ENCODE measurements at regions not wholly inside any gene's neighbourhood (a gene's known extent, or its start where the extent isn't known, plus 50 kb on each side); places are given as distances from the start of the nearest gene placed in this dataset.

DNA sequence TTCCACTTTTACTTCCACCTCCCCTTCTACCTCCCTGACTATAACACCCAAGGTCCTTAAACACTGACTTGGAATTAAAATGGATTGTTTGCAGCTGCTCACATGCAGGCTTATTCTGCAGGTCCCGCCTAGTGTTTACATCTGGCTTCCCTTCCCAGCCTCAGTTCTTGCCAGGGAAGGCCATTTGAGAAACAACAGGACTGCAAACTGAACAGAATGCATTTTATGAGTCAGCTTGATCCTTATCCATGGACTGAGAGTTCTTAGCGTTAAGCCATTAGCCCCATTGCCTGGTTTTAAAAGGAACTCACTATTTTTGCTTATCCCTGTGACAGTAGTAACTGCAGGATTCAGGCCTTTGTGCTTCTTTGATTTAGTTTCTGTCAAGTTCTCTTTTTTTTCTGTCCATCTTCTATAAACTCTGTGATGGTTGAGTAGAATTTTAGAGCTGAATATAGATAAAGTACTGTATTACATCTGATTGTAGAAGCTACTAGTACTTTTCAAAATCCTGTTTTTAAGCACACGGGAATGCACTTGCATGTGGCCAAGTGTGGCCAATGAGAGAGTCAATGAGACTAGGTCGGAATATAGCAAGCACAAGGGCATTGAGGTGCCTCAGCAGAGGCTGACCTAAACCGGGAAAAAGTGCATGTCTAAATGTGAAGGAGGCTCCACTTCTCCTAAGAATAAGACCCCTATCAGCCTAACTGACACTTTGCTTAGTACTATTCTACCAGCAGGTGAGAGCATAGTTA, 106.4 kb downstream of the TUSC7 start:
- Histone ChIP-seq H3K4me3 (no peak overlapping the region), H3K9me3 (no peaks in the 10 kb centered on the region), H3K27ac (no peak overlapping the region), H3K4me1 (peaks cover 11% of the 10 kb centered on the region), H3K36me3 (no peaks in the 10 kb centered on the region), H3K27me3 (no peaks in the 10 kb centered on the region)
- intact Hi-C loops (cut with DNase I): no loop called here
- no peak for DNase-seq (ENCODE audit: extremely low spot score in 2 of 2)
- TF ChIP-seq POLR2AphosphoS5 (IDR thresholded peaks at IDR 0.05; ENCODE audit: insufficient read depth in 1 of 2, low read depth in 1 of 2) (no peak), POLR2A (IDR thresholded peaks at IDR 0.05) (no peak)
- TF ChIP-seq, protein P1, sequence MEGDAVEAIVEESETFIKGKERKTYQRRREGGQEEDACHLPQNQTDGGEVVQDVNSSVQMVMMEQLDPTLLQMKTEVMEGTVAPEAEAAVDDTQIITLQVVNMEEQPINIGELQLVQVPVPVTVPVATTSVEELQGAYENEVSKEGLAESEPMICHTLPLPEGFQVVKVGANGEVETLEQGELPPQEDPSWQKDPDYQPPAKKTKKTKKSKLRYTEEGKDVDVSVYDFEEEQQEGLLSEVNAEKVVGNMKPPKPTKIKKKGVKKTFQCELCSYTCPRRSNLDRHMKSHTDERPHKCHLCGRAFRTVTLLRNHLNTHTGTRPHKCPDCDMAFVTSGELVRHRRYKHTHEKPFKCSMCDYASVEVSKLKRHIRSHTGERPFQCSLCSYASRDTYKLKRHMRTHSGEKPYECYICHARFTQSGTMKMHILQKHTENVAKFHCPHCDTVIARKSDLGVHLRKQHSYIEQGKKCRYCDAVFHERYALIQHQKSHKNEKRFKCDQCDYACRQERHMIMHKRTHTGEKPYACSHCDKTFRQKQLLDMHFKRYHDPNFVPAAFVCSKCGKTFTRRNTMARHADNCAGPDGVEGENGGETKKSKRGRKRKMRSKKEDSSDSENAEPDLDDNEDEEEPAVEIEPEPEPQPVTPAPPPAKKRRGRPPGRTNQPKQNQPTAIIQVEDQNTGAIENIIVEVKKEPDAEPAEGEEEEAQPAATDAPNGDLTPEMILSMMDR (IDR thresholded peaks at IDR 0.05): no peak

DNA sequence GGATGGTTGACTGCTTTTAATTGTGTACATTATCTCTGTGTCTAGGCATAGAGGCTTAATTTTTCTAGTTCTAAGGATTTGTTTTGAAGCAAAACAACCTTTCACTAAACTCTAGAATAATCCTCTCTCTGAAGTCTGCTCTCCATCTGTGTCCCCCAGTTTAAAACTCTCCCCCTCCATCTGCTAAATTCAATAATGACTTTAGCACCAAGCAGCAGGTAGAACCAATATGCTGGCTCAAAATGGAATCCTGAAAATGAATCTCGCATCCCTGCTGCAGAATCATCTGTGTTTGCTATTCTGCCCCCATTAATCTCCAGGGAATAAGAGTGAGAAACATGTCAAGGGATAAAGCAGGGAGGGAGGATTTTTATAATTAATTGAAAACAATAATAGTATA, 111.8 kb downstream of the TUSC7 start:
- Histone ChIP-seq H3K36me3 (no peaks in the 10 kb centered on the region), H3K27ac (no peak overlapping the region), H3K4me1 (peaks cover 9% of the 10 kb centered on the region), H3K27me3 (no peaks in the 10 kb centered on the region), H3K9me3 (no peaks in the 10 kb centered on the region), H3K4me3 (no peak overlapping the region)
- no peak for DNase-seq (ENCODE audit: extremely low spot score in 2 of 2)
- TF ChIP-seq POLR2A (IDR thresholded peaks at IDR 0.05): no peak
- no peak for TF ChIP-seq POLR2AphosphoS5 (IDR thresholded peaks at IDR 0.05; ENCODE audit: insufficient read depth in 1 of 2, low read depth in 1 of 2)
- intact Hi-C loops (cut with DNase I): no loop called here

DNA sequence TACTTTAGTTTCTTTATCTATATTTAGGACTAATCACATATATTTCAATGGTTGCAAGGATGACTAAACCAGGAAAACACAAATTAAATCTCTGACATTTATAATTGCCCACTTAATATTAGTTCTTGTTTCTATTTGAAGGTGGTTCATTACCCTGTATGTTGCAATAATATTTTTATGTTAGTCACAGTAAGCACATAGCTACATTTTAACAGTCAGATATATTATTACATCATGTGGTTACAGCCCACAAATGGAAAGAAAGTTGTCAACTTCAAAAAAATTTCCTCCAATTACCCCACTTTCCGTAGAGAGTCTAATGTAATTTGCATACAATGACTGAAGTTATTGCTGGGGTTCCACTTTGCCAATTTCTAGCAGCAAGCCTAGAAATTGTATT, 114.6 kb downstream of the TUSC7 start:
- no peak overlapping the region for H3K27ac ChIP-seq

DNA sequence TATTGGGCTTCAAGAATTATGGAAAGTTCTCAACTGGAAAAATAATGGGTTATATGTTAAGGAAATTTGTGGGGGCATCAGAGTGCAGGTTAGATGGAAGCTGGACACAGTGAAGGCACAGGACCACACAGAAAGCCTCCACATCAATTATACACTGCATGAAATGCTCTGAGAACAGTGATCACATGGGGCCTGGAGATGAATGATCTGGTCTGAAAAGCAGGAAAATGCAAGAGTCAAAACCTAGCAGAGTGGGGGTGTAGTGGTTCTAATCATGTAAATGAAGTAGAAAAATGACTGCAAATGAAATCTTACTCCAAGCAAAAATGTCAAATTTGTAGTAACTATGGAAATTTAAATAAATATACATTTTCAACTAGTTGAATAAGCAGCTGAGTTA, 123.6 kb downstream of the TUSC7 start:
- no peak for DNase-seq (ENCODE audit: extremely low spot score in 2 of 2)
- intact Hi-C loops (cut with DNase I): no loop called here

More for the DNA sequence above, 114.6 kb downstream of the TUSC7 start:
- H3K36me3 ChIP-seq: no peaks in the 10 kb centered on the region
- intact Hi-C loops (cut with DNase I): no loop called here
- H3K4me3 ChIP-seq: no peak overlapping the region
- H3K9me3 ChIP-seq: no peaks in the 10 kb centered on the region
- TF ChIP-seq, protein P1 (IDR thresholded peaks at IDR 0.05): no peak
- TF ChIP-seq POLR2A (IDR thresholded peaks at IDR 0.05) (no peak), POLR2AphosphoS5 (IDR thresholded peaks at IDR 0.05; ENCODE audit: insufficient read depth in 1 of 2, low read depth in 1 of 2) (no peak)
- H3K27me3 ChIP-seq: no peaks in the 10 kb centered on the region
- no peak for DNase-seq (ENCODE audit: extremely low spot score in 2 of 2)
- no peaks in the 10 kb centered on the region for H3K4me1 ChIP-seq

DNA sequence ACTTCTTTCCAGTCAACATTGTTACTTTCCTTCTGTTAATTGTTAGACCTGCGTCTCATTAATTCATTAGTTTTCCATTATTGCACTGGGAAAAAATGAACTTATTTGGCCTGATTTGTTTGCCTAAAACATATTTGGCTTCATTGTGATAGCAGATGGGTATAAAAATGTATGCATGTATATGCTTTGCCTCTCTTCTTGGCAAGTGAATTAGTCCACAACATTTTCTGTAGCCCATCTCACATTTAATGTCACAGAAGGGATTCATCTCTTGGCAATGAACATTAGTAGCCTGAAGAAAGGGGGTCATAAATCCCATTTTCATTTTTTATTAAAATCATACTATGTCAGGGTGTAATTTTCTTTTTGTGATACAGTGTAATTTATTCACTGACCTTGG, 125.2 kb downstream of the TUSC7 start:
- Histone ChIP-seq H3K27ac (no peak overlapping the region), H3K4me3 (no peak overlapping the region), H3K9me3 (no peaks in the 10 kb centered on the region), H3K4me1 (no peaks in the 10 kb centered on the region), H3K36me3 (no peaks in the 10 kb centered on the region), H3K27me3 (no peaks in the 10 kb centered on the region)
- TF ChIP-seq, protein P1 (IDR thresholded peaks at IDR 0.05): no peak
- TF ChIP-seq POLR2AphosphoS5 (IDR thresholded peaks at IDR 0.05; ENCODE audit: insufficient read depth in 1 of 2, low read depth in 1 of 2) (no peak), POLR2A (IDR thresholded peaks at IDR 0.05) (no peak)
- intact Hi-C loops (cut with DNase I): no loop called here
- no peak for DNase-seq (ENCODE audit: extremely low spot score in 2 of 2)

More for the DNA sequence above, 123.6 kb downstream of the TUSC7 start:
- Histone ChIP-seq H3K36me3 (no peaks in the 10 kb centered on the region), H3K27ac (no peak overlapping the region), H3K4me1 (no peaks in the 10 kb centered on the region), H3K9me3 (no peaks in the 10 kb centered on the region), H3K4me3 (no peak overlapping the region), H3K27me3 (no peaks in the 10 kb centered on the region)
- TF ChIP-seq POLR2AphosphoS5 (IDR thresholded peaks at IDR 0.05; ENCODE audit: insufficient read depth in 1 of 2, low read depth in 1 of 2): no peak
- TF ChIP-seq, protein P1 (IDR thresholded peaks at IDR 0.05): no peak
- TF ChIP-seq POLR2A (IDR thresholded peaks at IDR 0.05): no peak
